HuH-7.5 (cell line): ENCODE measurements at regions not wholly inside any gene's neighbourhood (a gene's known extent, or its start where the extent isn't known, plus 50 kb on each side); places are given as distances from the start of the nearest gene placed in this dataset.
"Not testable (repeated sequence)": the region's sequence is repeated elsewhere in the genome, so short reads cannot be mapped to it uniquely, and the experiment has no call there.

ENCODE experiments used
- DNase-seq: peaks from one replicate; pipeline ENCODE4 v3.0.0; 2011; ENCODE audit warnings: low spot score

DNA sequence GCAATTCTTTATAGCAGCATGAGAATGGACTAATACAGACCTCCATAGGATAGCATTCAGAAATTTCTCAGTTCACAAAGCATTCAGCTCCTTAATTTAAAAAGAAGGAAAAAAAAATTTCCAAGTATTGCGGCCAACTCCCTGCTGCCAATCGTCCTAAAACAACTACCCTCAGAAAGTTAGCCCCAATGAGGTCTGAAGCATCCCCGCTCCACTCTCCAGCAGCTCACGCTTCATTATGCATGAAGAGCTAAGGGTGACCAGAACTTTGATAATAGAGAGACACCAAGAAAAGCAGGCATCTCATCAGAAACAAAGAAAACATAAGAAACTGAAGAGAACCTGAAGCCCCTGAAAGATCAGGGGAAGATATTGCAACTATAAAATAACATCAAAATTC, 172.8 kb upstream of the NUDT4 start:
- DNase-seq: no peak

DNA sequence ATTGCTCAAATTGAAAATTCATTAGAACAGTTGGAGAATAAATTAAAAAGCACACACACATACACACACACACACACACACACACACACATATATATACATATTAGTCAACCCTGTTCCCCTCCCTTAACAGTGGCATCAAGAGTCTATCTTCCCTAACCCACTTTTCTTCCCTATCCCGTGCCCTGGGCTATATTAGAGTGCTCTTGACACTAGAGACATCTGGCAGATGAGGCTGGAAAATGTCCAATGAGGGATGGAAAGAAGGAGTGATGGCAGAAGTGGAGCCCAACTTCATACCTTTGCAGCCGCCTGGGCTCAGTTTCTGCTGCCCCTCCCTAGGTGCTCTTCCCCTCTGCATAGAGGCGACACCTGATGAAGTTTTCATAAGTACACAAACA, 172.4 kb upstream of the NUDT4 start:
- no peak for DNase-seq

DNA sequence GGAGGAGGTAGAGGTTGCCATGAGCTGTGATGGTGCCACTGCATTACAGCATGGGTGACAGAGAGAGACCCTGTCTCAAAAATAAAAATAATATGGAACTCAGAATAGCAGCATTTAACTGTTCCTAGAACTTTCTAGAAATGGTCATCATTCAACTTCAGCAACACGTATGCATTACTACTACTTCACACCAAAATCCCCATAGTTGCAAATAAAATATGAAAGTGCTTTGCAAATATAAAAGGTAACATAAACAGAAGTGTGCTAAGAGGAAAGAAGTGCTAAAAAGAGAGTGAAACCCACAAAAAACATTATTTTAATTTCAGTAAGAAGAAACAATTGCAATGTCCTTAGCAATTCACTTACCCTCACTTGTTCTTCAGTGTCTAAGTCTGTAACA, 169.7 kb upstream of the NUDT4 start:
- DNase-seq: no peak

DNA sequence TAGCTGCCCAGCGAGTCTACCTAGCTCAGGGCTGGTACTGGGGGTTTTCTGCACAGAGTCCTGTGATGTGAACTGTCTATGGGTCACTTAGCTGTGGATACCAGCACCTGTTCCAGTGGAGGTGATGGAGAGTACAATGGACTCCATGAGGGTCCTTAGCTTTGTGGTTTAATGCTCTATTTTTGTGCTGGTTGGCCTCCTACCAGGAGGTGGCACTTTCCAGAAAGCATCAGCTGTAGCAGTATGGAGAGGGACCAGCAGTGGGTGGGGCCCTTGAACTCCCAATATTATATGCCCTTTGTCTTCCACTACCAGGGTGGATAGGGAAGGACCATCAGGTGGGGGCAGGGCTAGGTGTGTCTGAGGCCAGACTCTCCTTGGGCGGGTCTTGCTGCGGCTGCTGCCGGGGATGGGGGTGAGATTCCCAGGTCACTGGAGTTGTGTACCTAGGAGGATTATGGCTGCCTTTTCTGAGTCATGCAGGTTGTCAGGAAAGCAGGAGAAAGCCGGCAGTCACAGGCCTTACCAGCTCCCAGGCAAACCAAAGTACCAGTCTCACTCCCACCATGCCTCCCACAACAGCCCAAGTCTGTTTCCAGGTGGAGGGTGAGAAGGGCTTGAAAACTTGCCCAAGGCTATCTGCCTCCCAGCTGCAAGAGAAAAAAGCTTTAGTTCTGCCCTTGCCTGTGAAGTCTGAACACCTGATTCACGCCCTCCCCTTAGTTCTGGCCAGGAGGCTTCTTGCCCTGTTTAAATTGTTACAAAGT, 163.0 kb upstream of the NUDT4 start:
- DNase-seq: no peak

DNA sequence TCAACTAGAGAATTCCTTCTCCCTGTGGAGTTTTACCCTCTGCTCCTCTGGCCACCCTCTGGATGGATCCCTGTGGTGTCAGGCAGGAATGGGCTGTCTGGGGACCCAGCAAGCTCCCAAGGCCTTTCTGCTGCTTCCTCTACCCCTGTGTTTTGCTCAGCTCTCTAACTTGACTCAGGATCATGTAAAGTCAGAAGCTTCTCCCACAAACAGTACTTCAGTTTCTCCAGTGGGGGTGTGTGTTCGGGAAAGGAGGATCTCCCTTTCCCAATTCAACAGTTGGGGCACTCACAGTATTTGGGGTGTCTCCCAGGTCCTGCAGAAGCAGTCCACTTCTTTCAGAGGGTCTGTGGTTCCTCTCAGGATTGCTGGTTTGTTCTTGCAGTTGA, 162.4 kb upstream of the NUDT4 start:
- DNase-seq: no peak

DNA sequence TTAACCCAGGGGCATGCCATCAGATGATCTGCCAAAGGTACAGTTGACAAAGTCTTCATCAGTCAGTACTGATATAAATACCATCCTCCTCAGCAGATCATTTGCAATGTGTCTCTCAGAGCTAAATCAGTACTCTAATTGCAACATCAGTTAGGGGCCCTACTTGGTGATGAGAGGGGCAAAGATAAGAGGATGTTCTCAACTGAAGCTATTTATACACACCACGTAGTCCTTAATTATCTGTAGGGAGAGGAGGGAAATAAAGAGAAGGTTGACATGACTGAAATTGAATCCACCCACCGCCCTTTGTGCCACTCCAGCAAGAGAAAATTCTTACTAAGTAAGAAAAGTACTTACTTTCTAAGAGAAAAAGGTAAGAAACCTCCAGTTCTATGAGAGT, 157.8 kb upstream of the NUDT4 start:
- no peak for DNase-seq

DNA sequence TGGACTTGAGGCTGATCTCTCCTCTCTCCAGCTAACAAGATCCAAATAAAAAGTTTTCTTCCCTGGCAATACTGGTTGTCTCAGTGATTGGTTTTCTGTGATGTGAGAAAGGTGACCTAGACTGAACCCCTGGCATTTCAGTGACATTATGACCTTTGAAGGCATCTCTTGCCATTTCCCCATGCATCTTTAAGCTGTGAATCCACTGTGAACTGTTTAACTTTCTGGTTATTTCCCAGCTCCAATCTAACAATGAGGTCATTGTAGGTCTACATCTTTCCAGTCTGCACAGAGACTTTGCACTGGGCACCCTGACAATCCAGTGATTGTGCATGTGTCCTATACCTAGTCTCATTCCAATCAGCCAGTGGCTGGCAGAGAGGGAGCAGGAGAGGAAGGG, 155.9 kb upstream of the NUDT4 start:
- DNase-seq: no peak

DNA sequence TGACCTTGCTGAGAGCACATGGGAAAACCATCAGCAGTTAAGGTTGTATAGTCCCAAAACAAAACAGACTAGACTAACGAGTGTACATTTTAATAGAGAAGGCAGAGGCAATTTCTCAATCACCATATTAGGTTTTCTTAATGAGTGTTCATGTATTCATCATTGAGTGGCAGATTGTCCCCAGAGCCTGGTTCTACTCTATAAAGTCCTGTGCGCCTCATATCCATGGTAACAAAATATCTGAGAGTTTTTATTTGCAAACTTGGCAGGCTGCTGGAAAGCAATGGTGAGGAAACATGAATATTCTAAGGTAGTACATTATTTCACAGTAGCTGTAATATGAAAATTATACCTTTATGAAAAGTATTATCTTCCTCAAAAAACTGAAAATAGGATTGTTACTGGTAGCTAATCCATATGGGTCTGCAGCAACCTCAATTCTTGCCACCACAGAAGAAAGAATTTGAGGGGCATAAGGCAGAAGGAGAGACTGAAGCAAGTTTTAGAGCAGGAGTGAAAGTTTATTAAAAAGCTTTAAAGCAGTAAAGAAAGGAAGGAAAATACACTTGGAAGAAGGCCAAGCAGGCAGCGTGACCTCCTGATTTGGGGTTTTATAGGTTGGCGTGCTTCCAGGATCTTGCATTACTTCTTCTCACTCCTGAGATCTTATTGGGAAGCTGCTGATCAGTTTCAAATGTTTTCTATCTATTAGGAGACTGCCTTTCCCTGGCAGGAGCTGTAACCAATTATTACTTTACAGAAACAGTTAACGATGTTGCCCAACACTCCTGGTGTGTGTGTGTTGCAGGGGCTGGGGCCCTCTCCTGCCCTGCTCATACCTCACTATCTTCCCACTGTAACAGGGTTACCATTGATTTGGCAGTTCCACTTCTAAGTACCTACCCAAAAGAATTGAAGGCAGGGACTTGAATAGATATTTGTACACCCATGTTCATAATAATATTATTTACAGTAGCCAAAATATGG, 154.0 kb upstream of the NUDT4 start:
- no peak for DNase-seq

DNA sequence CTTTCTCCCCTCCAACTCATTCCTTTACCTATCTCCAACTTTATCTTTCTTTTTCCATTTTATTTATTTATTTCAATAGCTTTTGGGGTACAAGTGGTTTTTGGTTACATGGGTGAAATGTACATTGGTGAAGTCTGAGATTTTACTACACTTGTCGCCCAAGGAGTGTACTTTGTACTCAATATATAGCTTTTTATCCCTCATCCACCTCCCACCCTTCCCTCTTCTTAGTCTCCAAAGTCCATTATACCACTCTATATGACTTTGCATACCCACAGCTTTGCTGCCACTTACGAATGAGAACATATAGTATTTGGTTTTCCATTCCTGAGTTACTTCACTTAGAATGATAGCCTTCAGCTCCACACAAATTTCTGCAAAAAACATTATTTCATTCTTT, 152.6 kb upstream of the NUDT4 start:
- DNase-seq: no peak

DNA sequence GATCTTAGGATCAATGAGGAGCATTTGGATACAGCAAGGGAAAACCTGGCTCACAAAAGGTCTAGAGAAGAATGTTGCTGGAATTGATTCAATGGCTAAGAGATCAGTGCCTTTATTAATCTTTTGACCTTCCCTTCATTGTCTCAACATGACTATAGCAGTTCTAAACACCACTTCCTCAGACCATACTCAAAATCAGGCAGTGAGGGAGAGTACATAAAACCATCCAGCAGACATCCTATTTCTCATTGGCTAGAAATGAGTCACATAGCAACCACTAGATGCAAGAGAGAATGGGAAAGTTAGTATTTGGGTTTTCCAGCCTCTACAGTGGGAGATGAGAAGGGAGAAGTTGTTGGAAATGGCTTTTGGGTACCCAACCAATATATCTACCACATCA, 151.4 kb upstream of the NUDT4 start:
- no peak for DNase-seq

DNA sequence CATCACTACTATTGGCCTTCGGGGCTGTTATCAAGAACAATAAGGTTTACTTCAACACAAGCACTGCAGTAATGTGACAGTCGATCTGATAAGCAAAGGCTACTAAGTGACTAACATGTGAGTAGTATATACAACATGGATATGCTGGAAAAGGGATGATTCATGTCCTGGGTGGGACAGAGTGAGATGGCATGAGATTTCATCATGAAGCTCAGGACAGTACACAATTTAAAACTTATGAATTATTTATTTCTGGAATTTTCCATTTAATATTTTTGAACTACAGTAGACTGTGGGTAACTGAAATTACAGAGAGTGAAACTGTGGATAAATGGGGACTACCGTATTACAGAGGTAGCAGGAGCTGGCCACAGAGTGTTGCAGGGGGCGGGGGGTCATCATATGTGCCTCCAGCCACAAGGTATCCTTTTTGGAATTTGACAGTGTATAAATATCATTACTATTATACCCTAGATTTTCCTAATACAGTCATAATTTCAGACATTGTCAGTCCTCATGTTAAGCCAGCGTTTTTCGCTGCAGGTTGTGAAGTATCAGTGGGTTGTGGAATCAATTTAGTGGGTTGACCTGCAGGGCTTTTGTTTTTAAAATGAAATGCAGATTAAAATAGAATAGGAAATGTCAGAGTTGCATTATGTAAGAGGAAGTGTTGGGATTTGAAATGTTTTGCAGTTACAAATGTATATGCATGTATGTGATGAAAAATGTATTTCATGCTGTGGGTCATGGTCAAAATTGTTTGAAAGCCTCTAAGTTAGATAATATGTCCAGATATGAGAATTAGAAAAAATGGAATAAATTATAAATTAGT, 148.0 kb upstream of the NUDT4 start:
- DNase-seq: no peak

DNA sequence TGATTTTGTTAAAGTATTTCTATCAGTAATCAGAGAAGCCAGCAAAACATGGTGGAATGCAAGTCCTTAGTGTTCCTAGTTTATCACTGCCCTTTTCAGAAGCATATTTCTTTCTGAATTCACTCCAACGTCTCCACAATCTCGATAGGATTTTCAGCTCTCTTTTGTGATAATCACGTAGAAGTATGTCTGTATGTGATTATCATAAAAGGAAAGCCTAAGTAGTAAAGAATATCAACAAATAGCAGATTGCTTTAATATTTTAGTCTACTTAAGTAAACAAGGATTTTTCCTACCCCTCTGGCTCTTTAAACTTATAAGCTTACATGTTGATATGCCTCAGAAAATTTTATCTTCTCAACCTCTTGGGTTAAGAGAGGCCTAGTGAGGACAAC, 147.4 kb upstream of the NUDT4 start:
- DNase-seq: no peak

DNA sequence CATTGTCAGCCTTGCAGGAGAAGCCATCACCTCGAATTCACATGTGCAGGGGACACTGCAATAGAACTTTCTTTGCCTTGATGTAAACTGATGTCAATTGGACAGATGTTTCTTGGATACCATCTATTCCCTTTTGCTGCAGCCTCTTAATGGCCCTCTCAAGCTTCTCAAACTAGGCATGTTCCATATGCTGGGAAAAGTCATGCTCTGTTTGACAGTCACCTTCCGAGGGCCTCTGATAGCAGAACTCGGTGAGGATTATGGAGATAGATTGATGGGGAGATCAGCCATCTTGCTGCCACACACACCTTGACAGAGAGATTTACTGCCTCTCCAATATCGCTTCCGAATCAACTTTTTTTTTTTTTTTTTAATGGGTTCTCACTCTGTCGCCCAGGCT, 145.8 kb upstream of the NUDT4 start:
- DNase-seq: no peak

DNA sequence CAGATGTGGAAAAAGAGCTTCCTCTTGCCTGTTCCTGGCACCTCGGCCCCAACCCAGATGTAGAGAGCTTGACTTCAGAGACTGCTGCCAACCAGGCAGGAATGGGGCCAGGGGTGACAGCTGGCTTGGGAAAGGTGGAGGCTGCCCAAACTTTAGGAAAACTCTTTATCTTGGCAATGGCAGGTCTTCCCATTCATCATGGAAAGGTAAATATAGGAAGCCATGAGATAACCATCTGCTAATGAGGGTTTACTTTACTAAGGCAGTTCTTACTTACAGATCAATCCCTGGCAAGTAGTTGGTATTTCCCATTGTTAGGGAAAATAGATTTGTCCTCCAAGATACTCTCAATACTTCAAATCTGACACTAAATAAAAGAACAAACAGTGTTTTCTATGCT, 143.1 kb upstream of the NUDT4 start:
- DNase-seq: no peak

DNA sequence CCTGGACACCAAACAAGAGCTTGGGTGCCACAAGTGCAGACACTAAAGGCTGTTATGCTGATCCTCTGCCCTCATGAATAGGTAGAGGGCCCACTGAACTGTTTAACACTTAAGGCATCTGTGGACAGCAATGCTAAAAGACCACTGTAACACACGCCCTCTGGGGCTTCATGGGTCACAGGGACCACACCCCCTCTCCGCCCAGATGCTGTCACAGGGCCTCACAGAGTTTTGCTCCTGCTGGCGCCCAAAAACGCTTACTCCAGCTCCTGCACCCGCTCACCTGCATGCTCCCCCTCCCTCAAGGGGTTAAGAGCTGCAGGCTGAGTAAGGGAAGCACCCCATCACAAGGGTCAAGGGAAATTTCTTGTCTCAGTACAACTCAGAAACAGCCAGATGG, 141.8 kb upstream of the NUDT4 start:
- no peak for DNase-seq

DNA sequence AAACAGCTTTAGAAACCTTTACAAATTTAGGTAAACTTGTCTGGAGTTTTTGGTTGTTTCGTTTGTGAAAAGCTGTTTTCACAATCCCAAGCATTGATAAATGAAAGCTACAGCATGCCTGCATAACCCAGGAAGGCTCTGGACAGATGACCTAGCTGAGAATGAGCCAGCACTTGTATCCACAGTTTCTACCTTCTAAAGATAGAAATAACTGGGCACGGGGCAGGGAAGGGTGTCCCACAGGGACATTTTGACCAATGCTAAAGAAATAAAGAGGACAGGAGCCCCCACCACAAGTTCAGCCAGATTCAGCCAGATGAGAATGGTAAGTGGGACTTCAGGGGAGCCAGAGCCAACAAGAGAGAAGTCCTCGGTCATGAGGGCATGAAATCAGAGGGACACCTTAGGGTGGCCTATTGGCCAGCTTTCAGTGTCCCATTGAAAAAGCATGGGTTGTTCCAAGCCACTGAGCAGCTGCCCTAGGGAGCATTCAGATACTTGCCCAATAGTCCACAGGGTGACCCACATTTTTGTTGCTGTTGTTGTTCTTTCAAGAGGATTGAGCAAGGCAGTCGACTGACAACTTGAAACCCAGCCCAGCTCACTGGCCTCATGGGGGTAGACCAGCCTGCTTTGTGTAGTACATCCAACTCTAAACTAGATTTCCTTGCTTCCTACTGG, 140.3 kb upstream of the NUDT4 start:
- no peak for DNase-seq

DNA sequence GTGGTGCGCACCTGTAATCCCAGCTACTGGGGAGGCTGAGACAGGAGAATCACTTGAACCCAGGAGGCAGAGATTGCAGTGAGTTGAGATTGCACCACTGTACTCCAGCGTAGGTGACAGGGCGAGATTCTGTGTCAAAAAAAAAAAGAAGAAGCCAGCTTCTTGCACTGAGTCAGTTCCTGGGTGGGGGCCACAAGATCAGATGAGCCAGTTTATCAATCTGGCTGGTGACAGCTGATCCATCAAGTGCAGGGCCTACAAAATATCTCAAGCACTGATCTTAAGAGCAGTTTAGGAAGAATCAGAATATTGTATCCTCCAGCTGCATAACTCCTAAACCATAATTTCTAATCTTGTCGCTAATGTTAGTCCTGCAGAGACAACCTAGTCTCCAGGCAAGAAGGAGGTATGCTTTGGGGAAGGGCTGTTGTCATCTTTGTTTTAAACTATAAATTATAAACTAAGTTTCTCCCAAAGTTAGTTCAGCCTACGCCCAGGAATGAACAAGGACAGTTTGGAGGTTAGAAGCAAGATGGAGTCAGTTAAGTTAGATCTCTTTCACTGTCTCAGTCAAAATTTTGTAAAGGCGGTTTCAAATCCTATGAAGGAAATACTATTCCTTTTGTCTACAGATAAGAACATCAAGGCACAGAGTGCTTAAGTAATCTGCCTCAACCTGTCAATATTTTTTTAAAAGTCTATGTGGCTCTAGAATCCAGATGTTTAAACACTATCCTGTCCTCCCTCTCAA, 139.0 kb upstream of the NUDT4 start:
- not testable (repeated sequence) for DNase-seq

DNA sequence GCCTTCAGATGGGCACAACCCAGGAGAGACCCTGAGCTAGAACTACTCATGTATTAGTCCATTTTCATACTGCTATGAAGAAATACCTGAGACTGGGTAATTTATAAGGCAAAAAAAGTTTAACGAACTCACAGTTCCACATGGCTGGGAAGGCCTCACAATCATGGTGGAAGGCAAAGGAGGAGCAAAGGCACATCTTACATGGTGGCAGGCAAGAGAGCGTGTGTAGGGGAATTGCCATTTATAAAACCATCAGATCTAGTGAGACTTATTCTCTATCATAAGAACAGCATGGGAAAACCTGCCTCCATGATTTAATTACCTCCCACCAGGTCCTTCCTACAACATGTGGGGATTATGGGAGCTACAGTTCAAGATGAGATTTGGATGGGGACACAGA, 137.9 kb upstream of the NUDT4 start:
- not testable (repeated sequence) for DNase-seq

DNA sequence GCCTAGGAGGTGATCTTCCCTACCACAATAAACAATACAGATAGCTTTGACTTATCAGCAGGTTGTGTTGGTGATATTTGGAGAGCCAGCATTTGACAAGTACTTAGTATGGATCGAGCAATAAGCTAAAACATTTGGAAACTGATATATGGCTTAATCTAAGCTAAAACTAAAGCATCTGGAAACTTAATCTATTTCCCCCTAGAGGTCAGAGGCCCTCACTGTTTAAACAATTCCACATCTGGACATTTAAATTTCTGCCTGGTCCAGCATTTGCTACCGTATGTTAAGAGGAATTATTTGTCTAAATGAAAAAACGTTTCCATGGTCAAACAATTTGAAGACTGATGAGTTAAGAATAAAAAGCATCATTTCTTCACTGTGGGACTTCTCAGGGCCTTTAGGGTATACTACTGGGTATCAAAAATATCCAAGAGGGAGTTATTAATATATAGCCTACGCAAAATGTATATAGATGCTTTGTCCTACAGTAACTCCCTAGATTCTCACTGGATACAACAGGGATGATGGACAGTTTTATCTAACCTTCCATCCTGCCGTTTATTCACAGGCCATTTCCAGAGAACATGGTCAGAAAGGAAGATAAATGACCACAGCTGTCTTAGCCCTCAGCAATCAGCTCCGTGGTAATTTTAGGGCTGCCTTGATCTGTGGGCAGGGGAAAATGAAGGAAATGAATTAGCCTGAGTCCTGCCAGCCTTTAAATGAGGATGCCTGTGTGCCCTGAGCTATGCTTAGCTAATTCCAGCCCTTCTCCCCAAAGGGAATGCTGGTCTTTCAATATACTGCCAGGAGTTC, 135.4 kb upstream of the NUDT4 start:
- no peak for DNase-seq

DNA sequence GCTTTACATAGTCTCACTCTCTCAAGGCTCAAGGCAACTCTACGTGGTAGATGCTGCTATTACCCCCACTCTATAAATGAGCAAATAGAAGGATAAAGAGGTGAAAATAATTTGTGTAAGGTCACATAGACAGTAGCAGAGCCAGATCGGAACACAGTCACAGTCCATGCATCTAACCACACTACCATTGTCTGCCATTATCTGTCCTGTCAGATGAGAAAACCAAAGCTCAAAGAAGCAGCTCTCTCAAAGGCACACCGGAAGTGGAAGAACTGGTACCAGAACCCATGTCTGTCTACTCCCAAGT, 134.4 kb upstream of the NUDT4 start:
- no peak for DNase-seq
